Ovary (tissue), 3 donors: ENCODE measurements at regions not wholly inside any gene's neighbourhood (a gene's known extent, or its start where the extent isn't known, plus 50 kb on each side); places are given as distances from the start of the nearest gene placed in this dataset.
"Not testable (repeated sequence)": the region's sequence is repeated elsewhere in the genome, so short reads cannot be mapped to it uniquely, and the experiment has no call there.

Source experiments
- CTCF ChIP-seq, 3 donors: fragments of 450-650 bp in 2 of 3; fragments of 200-600 bp in 1 of 3; IDR thresholded peaks; one replicate each; pipeline versions ENCODE4 v1.5.1 to v1.8.0; 2016 to 2022; ENCODE audit warnings: antibody characterized with exemption in 3 of 3, mild to moderate bottlenecking in 1 of 3
- POLR2A ChIP-seq: fragments of 450-650 bp; IDR thresholded peaks from one replicate; pipeline ENCODE4 v1.6.1; 2017; ENCODE audit warnings: antibody characterized with exemption, mild to moderate bottlenecking, moderate library complexity
- donor health status: DM: no; HTN: no; CAD: no.

DNA sequence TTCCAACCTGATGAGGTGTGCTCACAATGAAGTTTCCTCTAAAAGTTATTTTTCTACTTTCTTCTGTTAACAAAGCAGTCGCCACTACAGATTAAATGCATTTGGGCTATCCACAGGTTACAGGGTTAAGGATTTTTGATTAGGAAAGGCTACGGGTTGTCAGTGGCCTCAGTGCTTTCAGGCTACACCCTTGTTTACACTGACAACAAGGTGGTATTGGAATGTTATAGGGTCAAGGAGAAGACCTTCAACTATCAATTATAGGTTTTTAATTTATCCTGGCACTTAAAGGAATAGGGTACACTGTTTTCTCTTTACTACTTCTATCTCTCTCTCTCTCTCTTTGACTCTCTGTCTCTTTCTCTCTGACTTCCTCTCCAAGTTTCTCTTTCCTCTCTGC is 102.8 kb downstream of the TMEM167A start:
- TF ChIP-seq CTCF (IDR thresholded peaks at IDR 0.05); POLR2A: not testable (repeated sequence)
